SKM-1 (cell line): ENCODE measurements at regions not wholly inside any gene's neighbourhood (a gene's known extent, or its start where the extent isn't known, plus 50 kb on each side); places are given as distances from the start of the nearest gene placed in this dataset.

Experiments used
- DNase-seq: peaks from one replicate; lab custom pipeline; 2025; ENCODE audit not compliant: unreplicated experiment; lab: John Stamatoyannopoulos, UW

GRCh38 chr2:223222397-223222796 is 170.4 kb downstream of the KCNE4 start:
- DNase-seq = no peak

DNA sequence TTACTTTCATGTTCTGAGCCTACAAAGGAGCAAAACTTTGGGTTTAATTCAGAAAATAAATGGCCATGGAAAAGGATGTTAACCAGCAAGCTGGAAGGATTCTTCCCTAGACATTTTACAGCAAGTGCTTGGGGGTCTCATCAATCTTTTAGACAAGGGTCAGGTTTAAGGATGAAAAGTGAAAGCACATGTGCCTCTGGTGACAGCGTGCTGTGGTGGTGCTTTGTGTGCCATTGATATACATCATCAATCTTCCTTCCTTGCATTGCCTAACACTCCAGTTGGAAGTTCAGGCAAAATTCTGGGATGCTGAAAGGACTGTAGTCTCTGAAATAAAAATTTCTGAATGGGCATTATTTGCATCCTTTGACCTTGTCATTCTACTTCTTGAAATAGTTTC is 171.2 kb downstream of the KCNE4 start:
- DNase-seq = no peak

DNA sequence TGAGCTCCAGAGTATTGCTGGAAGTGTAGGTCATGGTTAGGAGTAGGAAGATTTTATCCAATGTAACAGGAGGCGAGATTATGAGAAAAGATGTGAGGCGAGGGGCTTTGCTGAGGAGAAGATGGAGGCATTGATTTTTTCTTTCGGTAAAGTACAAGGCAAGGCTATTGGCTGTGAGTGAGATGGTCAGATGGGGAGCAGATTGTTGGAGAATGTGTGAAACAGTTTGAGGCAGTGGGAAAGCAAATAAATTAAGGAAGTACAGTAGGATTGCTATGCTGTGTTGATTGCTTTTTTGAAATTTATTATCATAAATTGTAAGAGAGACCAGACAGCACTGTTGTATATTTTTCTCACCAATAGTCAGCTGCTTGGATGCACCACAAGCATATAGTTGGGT is 173.3 kb downstream of the KCNE4 start:
- no peak for DNase-seq

GRCh38 chr2:223226264-223226663 is 174.3 kb downstream of the KCNE4 start:
- no peak for DNase-seq

DNA sequence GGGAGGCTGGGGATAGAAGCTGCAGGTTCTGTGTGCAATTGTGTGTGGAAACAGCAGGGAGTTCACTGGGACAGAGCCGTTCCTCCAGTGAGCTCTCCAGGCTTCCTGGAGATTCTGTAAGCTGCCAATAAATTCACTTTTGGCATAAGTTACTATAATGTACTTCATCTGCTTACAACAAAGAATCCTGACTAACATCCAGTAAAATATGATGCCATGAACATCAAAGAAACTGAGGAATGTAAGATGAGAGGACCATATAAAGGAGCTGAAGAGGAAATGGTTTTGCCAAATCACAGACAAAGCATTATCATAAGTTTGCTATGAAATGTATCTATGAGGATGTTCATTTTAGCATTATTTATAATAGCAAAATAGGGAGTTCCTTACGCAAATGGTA is 175.3 kb downstream of the KCNE4 start:
- DNase-seq = no peak

- DNase-seq = no peak
These were observed 176.9 kb downstream of the KCNE4 start for GRCh38 chr2:223228871-223229270.

DNA sequence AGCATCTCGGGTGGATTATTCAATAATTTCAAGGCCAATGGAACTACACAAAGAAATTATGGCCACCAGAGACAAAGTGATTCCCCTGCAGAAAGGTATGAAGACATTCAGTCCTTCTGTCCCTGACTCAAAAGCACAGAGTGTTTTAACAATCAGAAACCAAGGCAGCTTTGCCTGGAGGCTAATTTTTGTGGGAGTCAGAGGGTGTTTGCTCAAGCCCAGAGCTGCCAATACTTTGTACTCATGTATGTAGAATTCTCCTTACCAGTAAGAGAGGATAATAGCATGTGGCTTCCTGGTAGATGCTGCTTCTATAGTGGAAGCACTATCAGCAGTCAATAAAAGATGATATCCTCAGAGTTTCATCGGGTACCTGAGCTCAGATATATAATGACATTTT is 178.4 kb downstream of the KCNE4 start:
- DNase-seq = no peak

DNA sequence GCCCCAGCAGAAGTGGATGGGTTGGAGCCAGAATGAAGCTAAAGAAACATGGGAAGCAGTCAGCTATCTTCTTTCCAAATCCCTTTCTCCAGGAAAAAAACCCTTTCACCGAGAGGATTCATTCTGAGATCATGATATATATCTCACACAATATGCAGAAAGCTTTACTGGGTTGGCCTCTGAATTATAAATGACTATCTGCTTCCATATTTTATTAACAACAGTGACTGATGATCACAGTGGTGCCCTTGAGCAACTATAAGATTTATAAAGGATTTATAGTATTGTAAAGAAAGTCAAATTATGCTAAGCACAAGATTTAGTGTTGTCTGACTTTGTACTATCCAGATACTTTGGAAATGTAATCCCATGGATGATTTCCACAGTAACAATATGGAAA is 180.3 kb downstream of the KCNE4 start:
- no peak for DNase-seq

- DNase-seq = no peak
These were observed 180.9 kb downstream of the KCNE4 start for GRCh38 chr2:223232896-223233295.

GRCh38 chr2:223235986-223236385 is 184.0 kb downstream of the KCNE4 start:
- no peak for DNase-seq

GRCh38 chr2:223238301-223238700 is 186.3 kb downstream of the KCNE4 start:
- no peak for DNase-seq

DNA sequence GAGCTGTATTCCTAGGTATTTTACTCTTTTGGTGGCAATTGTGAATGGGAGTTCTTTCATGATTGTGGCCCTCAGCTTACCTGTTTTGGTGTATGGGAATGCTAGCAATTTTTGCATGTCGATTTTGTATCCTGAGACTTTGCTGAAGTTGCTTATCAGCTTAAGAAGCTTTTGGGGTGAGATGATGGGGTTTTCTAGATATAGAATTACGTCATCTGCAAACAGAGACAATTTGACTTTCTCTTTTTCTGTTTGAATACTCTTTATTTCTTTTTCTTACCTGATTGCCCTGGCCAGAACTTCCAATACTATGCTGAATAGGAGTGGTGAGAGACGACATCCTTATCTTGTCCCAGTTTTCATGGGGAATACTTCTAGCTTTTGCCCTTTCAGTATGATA is 191.2 kb downstream of the KCNE4 start:
- no peak for DNase-seq

DNA sequence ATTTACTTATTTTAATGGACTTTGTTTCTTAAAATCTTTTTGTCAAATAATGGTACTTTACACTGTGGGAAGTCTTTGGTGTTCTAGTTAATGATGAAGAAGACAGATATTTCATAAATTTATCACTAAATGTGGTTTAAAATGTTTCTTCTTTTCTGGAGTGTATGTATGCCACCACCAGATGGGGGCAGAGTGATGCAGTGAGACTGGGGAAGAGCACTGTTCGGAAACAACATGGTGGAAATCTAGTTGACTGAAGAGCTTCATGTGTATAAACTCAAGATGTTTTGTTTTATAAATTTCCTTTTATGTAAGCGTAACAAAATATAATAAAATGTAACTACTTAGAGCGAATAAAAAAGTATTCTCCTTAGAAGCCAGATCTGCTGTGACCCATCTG is 195.1 kb downstream of the KCNE4 start:
- no peak for DNase-seq

DNA sequence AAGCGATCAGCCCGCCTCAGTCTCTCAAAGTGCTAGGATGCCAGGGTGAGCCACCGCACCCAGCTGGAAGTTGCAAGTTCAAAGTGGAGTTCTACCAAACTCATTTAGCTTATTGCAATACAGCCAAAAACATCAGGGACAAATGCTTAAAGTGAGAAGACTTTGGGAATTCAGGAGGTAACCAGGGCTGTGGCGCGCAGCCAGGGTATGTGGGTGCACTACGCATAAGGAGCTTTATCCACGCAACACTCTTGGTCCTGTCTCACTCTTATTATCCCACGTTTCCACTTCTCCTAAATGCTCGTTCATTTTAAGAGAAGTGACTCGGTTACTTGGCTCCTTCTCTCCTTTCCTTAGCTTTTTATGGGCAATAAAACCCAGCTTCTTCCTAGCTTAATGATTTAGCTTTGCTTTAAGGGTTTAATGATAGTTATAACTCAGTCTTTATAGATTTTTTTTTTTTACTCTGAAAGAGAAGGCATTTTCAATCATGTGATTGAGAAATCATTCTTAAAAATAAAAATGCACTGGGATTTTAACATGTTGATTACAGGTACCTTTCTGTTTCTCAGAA is 199.8 kb downstream of the KCNE4 start:
- DNase-seq = no peak

DNA sequence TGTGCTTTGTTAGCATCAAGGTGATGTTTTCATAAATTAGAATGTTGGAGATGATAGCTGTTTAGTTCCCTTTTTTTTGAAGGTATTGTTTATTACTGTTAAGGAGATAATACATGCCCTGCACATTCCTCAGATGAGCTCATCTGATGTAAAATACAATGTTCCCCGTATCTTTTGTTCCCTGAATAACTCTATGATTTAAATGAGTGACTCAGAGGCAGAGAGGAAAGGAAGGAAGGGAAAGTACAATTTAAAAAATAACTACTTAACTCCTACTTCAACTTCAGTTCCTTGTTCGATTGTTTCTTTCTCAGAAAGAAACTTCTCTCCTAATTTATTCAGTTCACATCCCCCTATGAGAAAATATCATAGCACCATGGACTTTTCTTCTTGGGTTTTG is 208.7 kb downstream of the KCNE4 start:
- no peak for DNase-seq

- no peak for DNase-seq
These were observed 211.0 kb downstream of the KCNE4 start for GRCh38 chr2:223262946-223263345.

- DNase-seq = no peak
These were observed 212.7 kb downstream of the KCNE4 start for GRCh38 chr2:223264541-223265193.

- DNase-seq = no peak
These were observed 215.4 kb downstream of the KCNE4 start for GRCh38 chr2:223267160-223267951.

GRCh38 chr2:223269386-223269785 is 217.4 kb downstream of the KCNE4 start:
- no peak for DNase-seq

DNA sequence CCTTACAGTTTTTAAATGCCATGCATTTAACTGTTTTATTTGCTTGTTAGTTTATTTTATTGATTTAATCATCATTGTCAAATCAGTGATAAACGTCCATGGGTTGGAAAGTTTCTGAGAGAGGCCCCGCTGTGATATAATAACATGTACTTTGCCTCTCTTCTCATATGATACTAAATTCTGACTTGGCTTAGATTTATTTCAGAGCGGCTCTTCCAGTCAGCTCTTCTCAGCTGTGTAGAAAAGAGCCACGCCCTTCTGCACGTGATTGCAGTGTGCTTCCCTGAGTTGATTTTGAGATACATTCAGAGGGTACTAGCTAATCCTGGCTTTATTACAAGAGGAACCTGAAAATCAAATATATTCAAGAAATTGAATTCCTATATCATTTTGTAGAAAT is 218.6 kb downstream of the KCNE4 start:
- no peak for DNase-seq

- DNase-seq = no peak
These were observed 222.0 kb downstream of the KCNE4 start for GRCh38 chr2:223273995-223274394.

- DNase-seq = no peak
These were observed 230.2 kb downstream of the KCNE4 start for GRCh38 chr2:223282221-223282620.
